GM18508 (cell line): ENCODE measurements at regions not wholly inside any gene's neighbourhood (a gene's known extent, or its start where the extent isn't known, plus 50 kb on each side); places are given as distances from the start of the nearest gene placed in this dataset.

Source experiments
- ATAC-seq: cut with Tn5 transposase; IDR thresholded peaks from one replicate; pipeline ENCODE4 v1.9.1; 2021; ENCODE audit warnings: moderate number of reproducible peaks; ENCODE audit not compliant: insufficient read depth, unreplicated experiment

DNA sequence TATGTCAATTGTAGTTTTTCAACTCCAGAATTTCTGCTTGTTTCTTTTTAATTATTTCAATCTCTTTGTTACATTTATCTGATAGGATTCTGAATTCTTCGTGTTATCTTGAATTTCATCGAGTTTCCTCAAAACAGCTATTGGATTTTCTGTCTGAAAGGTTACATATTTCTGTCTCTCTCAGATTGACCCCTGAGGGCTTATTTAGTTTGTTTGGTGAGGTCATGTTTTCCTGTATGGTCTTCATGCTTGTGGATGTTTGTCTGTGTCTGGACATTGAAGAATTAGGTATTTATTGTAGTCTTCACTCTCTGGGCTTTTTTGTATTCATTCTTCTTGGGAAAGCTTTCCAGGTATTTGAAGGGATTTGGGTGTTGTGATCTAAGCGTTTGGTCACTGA is 85.6 kb downstream of the SNAPC1 start:
- ATAC-seq: no peak

DNA sequence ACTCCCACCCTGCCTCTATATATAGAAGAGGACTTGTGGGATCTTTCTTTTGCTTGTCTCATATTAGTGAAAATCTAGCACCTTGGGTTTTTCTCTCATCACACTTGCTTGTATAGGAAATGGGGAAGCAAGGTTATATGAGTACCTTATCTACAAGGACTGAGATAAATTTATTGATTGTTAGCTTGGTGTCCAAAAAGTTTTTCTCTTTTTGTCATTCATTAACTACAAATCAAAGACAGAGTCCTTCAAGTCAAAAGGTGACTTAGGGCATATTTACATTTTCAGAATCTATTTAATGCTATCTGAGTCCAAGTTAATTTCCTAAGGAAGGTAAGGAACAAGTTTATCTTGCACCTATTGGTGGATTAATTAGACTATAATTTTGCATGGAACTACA is 92.7 kb downstream of the SNAPC1 start:
- no peak for ATAC-seq

DNA sequence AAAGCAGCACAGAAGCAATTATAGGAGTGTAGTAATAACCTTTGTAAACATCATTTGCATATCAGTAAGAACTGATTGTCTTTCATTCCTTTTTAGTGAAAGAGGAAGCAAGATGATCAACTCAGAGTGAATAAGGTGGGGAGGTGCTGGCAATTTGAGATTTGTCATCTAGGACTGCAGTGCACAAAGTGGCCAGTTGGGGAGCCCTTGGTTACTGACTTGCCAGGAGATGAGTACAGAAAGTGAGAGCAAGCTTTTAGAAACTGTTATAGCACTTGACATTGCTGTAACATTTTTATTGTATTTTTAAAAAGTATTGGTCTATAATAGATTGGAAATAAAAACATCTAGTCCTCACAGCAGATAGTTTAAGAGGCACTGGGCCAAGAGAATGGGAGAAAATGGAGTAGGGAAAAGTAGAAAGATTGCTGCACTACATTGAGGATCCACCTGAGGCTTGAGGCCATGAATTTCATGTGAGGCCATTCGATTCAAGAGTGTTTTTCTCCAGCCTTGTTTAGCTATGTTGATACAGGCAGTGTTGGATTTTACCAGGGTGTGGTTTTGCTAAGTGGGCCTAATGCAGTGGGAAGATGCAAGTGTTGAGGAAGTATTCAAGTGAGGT is 98.2 kb downstream of the SNAPC1 start:
- ATAC-seq: peak; percentile 99

DNA sequence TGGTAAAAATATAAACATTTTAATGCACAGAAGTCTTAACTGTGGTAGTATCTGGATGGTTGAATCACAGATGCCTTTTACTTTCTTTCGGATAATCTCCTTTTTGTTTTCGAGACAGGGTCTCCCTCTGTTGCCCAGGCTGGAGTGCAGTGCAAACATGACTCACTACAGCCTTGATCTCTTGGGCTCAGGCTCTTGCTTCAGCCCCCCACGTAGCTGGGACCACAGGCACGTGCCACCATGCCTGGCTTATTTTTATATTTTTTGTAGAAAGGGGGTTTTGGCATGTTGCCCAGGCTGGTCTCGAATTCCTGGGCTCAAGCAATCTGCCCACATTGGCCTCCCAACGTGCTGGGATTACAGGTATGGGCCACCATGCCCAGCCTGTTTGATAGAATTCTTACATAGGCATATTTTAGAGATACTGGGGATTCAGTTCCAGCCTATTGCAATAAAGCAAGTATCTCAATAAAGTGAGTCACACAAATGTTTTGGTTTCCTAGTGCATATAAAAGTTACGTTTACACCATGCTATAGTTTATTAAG is 99.2 kb downstream of the SNAPC1 start:
- ATAC-seq: no peak

DNA sequence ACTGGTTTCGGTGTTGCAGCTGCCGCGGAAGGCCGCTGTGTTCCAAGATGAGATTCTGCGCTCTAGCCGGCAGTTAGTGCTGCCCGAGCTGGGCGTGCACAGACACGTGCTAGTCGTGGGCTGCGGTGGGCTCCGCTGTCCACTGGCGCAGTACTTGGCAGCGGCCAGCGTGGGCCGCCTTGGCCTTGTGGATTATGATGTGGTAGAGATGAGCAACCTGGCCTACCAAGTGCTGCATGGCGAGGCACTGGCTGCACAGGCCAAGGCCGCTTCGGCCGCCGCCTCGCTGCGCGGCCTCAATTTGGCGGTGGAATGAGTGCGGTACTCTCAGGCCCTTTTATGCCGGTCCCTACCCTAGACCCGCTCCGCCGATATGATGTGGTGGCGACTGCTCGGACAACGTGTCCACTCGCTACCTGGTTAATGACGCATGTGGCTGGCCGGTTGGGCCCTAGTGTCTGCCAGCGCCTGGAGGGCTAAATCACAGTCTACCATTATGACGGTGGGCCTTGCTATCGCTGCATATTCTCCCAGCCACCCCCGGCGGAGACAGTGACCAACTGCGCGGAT is 102.2 kb downstream of the SNAPC1 start:
- no peak for ATAC-seq

DNA sequence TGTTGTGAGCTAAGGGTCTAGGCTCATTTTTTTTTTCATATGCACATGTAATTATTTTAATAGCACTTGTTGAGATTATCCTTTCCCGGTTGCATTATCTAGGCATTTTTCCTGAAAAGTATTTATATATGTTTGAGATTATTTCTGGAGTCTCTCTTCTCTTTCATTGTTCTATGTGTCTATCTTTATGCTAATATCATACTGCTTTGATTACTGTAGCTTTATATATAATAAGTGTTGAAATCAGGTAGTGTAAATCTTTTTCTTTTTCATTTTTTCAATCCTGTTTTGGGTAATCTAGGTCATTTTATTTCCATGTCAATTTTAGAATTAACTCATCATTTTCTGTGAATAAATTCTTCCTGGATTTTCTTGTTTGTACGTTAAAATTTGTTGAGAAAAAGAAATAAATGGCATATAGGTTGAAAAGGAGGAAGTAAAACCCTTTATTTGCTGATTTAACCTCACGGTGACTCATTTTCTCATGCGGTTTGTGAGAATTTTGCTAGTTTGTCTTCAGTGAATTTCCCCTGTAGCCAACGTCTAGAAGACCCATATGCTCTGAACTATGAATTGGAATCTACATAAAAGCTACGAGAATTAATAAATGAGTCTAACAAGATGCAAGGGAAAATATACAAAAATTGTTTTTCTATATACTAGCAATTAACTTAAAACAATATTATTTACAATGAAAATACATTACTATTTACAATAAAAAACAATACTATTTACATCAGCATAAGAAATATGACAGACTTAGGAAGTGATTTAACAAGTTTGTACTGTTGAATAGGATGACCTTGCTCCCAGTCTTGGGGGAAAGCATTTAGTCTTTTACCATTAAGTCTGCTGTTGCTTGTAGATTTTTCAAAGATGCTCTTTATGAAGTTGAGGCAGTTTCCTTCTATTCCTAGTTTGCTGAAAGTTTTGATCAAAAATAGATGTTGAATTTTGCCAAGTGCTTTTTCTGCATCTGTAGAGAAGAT is 105.0 kb downstream of the SNAPC1 start:
- peak; percentile 96 for ATAC-seq

DNA sequence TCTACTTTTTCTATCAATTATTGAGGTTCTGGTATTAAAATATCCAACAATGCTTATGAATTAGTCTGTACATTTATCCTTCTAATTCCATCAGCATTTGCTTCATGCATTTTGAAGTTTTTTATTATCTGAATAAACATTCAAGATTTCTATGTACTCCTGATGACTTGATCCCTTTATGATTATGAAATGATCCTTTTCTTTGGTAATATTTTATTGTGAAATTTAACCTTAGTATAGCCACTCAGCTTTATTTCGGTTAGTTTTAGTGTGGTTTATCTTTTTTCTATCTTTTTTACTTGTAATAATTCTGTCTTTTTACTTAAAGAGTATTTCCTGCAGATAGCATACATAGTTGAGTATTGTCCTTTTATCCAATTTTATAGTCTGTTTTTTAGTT is 106.6 kb downstream of the SNAPC1 start:
- ATAC-seq: no peak

DNA sequence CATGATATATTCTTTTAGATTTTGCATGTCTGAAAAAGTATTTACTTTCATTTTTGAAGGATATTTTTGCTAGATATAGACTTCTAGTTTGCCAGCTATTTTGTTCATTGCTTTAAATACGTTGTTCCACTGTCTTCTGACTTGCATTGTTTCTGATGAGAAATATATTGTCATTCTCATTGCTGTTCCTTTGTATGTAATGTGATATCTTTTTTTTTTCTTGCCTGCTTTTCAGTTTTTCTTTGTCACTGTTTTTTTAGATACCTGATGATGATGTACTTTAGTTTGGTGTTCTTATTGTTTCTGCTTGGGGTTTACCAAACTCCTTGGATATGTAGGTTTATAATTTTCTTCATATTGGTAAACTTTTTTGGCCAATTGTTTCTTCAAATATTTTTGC is 107.9 kb downstream of the SNAPC1 start:
- ATAC-seq: no peak

DNA sequence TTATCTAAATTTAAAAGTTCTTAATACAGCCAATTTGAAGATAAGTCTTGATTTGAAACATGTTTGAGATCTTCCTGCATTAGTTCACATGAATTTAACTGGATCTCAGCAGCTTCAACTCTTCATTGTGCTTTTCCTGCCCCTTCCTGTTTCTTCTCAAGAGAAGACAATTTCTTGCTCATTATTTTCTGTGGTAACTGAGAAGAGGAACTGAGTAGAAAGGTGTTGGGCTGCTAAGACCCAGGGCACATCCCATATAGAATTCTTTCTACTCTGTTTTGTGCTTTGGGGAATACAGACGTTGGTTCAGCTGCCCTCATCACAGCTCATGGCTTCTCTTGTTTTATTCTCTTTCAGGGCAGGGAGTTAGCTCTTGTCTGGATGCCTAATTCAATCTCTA is 110.2 kb downstream of the SNAPC1 start:
- peak; percentile 92 for ATAC-seq

DNA sequence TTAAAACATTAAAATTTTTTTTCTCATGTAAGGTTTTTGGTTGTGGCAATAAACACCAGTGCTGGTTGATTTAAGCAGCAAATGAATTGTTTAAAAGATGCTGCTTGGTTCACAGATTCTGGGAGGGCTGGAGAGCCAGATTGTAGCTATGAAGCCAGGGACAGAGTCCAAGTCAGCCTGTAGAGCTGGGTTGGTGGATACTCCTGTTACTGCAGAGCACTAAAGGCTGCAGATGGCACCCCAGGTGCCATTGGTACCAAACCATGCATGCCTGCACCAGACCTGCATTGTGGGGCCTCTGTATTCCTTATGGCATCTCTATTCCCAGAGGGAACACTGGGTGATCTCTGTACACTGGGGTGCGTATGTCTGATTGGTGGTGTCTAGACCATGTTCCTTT is 113.3 kb downstream of the SNAPC1 start:
- ATAC-seq: no peak

DNA sequence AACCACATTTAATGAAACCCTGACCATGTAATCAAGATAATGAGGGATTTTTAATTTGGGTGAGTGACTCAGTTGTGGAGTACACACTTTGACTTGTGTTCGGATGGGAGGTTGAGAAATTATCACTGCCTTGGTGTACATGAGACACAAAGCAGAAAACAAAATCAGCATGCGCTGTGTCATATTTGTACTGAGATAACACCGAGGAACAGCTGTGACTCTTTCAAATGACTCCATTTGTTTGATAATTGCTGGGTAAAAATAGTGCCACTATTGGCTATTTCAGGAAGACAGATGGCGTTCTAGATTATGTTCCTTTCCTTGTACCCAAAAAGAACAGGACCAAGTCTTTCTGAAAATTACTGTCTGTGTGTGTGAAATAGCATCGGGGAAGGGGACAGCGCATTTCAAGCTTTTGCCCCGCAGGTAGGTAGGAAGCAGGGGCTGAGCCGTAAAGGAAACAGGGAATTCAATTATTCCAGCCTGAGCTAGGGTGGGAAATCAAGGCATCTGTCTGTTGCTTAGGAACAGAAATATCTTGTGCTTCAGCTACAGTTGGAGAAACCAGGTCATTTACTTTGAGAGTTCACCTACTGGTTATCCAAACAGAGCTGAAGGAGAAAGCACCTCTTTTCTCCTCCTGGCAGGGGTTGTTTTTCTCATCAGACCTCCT is 114.3 kb downstream of the SNAPC1 start:
- ATAC-seq: no peak

DNA sequence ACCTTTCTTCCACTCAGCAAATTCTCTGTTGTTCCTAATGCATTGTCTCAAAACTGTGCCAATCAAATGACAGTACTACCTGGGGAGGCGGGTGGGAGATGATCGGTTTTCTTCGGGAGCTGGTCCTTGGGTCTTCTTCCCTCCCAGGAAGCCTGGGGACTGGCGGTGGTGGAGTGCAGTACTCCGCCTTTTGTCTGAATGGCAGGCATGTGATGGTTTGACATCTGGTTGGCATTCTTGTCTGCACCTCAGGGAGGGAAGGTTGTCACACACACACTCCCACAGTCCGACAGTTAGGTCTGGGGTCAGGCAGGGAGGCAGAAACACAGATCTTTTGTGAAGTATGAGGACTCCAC is 114.8 kb downstream of the SNAPC1 start:
- no peak for ATAC-seq

DNA sequence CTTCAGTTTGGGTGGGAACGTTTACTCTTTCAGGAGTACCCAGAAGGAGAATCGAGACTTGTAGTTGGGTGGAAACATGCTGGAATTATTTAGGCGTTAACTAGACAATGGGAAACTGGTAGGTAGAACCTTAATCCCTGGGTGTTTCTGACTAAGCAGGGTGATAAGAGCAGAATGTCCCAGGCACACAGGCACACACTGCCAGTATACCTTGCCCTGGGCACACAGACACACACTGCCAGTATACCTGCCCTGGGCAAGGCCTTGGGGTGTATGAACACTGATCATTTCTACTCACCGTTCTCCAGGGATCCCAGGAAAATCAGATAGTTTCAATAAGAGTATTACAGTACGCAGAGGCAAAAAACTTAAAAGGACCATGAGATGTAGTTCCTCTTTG is 115.5 kb downstream of the SNAPC1 start:
- ATAC-seq: no peak

DNA sequence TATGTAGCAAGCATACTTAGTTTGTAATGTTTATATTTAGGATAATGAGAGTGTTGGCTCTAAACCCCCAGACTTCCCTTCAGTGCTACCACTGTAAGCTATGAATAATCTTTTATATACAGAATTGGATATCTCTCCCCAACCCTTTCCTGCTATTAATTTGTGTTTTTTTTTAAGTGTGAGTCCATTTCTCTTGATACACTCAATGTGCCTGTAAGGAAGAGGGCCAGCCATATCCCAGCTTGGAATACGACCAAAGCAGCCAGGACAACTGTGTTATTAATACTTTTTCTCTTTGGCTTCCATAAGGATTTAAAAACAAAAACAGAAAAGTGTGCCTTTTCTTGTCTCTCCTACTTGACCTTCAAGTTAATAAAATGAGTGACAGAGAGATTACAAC is 116.7 kb downstream of the SNAPC1 start:
- ATAC-seq: no peak

DNA sequence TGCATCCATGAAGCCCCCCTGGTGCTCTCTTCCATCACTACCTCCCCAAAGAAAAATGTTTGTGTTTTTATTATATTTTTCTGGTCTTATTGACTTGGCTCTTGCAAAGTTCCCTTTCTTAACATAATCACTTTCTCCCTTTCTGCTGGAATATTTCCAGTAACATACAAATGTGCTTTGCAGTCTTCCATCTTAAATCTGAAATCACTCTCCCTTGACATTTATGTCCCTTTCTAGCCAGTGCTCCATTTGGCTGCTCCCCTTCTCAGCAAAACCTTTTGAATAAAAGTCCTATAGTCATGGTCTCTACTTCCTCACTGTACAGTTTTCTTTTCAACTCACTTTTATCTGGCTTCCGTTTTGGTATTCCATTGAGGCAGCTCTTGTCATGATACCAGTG is 118.8 kb downstream of the SNAPC1 start:
- no peak for ATAC-seq

DNA sequence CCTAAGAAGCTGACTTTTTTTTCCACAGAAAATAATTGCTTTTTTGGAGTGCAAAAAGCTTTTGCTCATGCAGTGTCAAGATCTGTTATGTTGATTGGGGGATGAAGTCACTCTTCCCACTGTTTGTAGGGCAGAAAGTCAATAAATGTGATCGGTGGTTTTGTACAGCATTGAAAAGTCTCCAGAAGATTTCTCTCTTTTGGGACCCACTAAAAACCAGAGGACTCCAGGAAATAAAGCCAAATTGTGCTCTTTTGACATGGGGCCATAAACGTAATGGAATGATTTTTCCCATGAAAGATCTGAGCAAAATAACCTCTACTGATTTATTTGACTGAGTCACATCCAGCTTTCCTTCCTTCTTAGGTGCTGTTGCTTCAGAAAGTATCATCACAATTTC is 122.5 kb downstream of the SNAPC1 start:
- ATAC-seq: no peak

DNA sequence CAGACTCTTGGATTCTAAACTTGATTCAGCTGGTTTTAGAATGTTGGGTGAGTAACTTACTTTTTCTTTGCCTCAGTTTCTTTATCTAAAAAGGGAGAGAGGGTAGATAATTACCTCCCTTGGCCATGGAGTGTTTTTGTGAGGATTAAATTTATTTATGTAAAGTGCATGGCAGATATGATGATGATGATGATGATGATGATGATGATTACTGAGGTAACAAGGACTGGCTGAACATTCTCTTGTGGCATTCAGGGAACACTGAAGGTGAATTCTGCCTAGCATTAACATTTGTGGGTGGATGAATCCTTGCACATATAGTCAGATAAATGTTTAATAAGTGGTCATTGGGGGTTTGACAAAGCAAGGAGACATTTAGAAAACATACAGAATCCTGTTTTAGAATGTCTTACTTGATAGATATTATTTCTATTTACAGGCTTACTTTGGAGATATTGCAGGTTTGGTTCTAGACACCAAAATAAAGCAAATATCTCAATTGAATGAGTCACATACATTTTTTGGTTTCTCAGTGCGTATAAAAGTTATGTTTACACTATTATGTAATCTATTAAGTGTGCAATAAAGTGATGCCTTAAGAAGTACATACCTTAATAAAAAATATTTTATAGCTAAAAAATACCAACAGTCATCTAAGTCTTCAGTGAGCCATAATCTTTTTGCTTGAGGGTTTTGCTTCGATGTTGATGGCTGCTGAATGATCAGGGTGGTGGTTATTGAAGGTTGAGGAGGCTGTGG is 123.2 kb downstream of the SNAPC1 start:
- no peak for ATAC-seq

DNA sequence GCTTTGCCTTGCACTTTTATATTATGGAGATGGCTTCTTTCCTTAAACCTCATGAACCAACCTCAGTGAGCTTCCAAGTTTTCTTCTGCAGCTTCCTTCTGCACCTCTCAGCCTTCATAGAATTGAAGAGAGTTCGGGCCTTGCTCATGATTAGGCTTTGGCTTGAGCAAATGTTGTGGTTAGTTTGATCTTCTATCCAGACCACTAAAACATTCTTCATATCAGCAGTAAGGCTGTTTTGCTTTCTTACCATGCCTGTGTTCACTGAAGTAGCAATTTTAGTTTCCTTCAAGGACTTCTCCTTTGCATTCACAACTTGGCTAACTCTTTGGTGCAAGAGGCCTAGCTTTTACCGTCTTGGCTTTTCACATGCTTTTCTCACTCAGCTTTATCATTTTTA is 125.4 kb downstream of the SNAPC1 start:
- ATAC-seq: no peak

DNA sequence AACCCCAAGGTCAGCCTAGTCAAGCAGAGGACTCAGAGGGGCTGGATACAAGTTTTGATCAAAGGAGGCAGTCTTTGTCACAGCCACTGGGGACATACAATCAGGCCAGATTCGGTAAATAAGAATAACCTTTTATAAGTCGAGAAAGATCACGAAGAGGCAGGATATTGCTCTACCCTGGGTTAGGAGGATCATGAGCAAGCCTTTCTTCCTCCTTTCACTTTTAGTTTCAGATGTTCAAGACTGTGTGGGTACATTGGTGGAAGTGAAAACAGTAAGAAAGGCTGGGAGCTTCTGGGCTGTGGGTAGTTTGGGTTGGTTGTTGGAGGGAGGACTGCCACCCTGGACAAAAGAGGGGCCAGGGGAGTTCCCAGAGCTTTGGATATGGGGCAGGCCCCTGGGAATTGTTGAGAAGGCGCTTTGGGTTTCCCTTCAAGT is 127.7 kb downstream of the SNAPC1 start:
- ATAC-seq: peak; percentile 100

DNA sequence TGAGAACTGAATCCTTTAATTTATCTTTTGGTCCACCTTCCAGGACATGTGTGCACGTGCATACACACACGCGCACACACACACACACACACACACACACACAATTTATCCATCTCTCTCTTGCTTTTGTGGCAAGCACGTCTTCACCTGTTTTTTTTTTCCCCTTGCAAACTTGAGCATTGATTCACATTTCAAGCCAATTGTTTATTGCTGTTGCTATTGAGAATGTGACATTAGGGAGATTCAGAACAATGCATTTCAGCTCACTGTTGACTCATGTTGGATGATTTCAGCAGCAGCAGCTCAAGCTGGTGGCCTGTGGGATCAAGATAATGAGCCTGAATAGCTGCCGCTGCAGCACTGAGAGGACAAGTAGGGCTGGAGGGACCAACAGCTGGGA is 128.9 kb downstream of the SNAPC1 start:
- ATAC-seq: no peak
